ENCODE measurements at regions not wholly inside any gene's neighbourhood (a gene's known extent, or its start where the extent isn't known, plus 50 kb on each side); places are given as distances from the start of the nearest gene placed in this dataset.

DNA sequence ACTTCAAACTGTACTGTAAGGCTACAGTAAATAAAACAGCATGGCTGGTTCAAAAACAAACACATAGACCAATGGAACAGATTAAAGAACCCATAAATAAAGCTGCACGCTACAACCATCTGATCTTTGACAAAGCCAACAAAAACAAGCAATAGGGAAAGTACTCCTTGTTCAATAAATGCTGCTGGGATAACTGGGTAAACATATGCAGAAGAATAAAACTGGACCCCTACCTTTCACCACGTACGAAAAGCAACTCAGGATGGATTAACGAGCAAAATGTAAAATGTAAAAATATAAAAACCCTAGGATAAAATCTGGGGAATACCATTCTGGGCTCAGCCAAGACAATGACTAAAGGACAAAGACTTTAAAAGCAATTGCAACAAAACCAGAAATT is 201.8 kb upstream of the PGR start:
- H3K4me1 ChIP-seq (ENCODE audit: control insufficient read depth, extremely low read depth, insufficient read depth, low read length) = no peaks in the 10 kb centered on the region
- POLR2A ChIA-PET = no interaction called here
- H3K4me2 ChIP-seq (ENCODE audit: insufficient read depth, low read length) = no peak overlapping the region

DNA sequence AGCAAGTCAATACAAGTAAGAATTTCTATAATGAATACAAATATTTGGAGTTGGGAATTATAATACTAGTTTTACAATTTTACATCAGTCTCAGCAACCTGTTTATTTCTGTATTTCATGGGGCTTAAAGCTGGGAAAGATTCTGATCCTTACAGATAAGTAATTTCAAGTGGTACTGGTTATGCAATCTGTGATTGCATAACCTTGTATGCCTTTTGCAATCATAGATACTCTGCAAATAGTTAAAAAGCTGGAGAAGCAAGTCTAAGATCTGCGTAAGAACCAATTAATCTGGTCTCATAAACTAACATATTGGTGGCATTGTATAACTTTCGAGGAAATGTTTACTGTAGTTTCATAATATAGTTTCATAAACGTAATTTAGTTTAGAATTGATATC is 198.3 kb upstream of the PGR start:
- FAIRE-seq = no peak

More for the DNA sequence above, 201.8 kb upstream of the PGR start:
- H3K27me3 ChIP-seq (ENCODE audit: control insufficient read depth in 2 of 2, insufficient read depth in 2 of 2, low read length in 2 of 2) = no peaks in the 10 kb centered on the region
- H3K9ac ChIP-seq (replicated peaks; ENCODE audit: extremely low read depth, insufficient read depth, low read length) = no peak overlapping the region
- TF ChIP-seq JUN (IDR thresholded peaks at IDR 0.05; ENCODE audit: borderline replicate concordance, insufficient read depth, insufficient read length, low read depth) (no peak), POLR2AphosphoS5 (IDR thresholded peaks at IDR 0.05; ENCODE audit: insufficient read depth, low read depth, low read length) (no peak)
- H3K4me3 ChIP-seq (replicated peaks in 1 of 3; ENCODE audit: insufficient read depth in 1 of 3, low read depth in 1 of 3, low read length in 3 of 3) = no peak overlapping the region
- intact Hi-C loops (cut with micrococcal nuclease) (no loop called here), dilution Hi-C loops (cut with MboI; ENCODE audit: extremely low pct_ligation_motif_present, low sequenced_read_pairs) (no loop called here)
- no peaks in the 10 kb centered on the region for H3K79me2 ChIP-seq (ENCODE audit: control insufficient read depth, insufficient read depth, low read length)
- no peak for DNase-seq (ENCODE audit: low read depth, low spot score)
- no peaks in the 10 kb centered on the region for H3K9me1 ChIP-seq (replicated peaks; ENCODE audit: control insufficient read depth, extremely low read depth, insufficient read depth, low read length)
- no TSS peak for BruUV-seq (replicated peaks)
- no peaks in the 10 kb centered on the region for H3K36me3 ChIP-seq (ENCODE audit: control insufficient read depth in 2 of 2, extremely low read depth in 1 of 2, insufficient read depth in 2 of 2, low read length in 2 of 2)
- CTCF ChIA-PET = no interaction called here
- FAIRE-seq = no peak
- no peaks in the 10 kb centered on the region for H4K20me1 ChIP-seq (replicated peaks; ENCODE audit: control insufficient read depth, extremely low read depth, insufficient read depth, low read length)
- H3K9me3 ChIP-seq (replicated peaks; ENCODE audit: control insufficient read depth, insufficient read depth, low read length) = no peaks in the 10 kb centered on the region
- H3K27ac ChIP-seq (ENCODE audit: insufficient read depth, low read depth, low read length) = no peak overlapping the region
- no peak overlapping the region for H2AFZ ChIP-seq (ENCODE audit: low read depth, low read length)

More for the DNA sequence above, 198.3 kb upstream of the PGR start:
- Histone ChIP-seq H4K20me1 (replicated peaks; ENCODE audit: control insufficient read depth, extremely low read depth, insufficient read depth, low read length) (no peaks in the 10 kb centered on the region), H3K9ac (replicated peaks; ENCODE audit: extremely low read depth, insufficient read depth, low read length) (no peak overlapping the region), H3K79me2 (ENCODE audit: control insufficient read depth, insufficient read depth, low read length) (no peaks in the 10 kb centered on the region), H3K4me1 (ENCODE audit: control insufficient read depth, extremely low read depth, insufficient read depth, low read length) (no peaks in the 10 kb centered on the region), H3K9me3 (replicated peaks; ENCODE audit: control insufficient read depth, insufficient read depth, low read length) (no peaks in the 10 kb centered on the region), H3K9me1 (replicated peaks; ENCODE audit: control insufficient read depth, extremely low read depth, insufficient read depth, low read length) (no peaks in the 10 kb centered on the region), H3K4me2 (ENCODE audit: insufficient read depth, low read length) (no peak overlapping the region), H3K4me3 (replicated peaks in 1 of 3; ENCODE audit: insufficient read depth in 1 of 3, low read depth in 1 of 3, low read length in 3 of 3) (no peak overlapping the region), H3K36me3 (ENCODE audit: control insufficient read depth in 2 of 2, extremely low read depth in 1 of 2, insufficient read depth in 2 of 2, low read length in 2 of 2) (no peaks in the 10 kb centered on the region), H3K27me3 (ENCODE audit: control insufficient read depth in 2 of 2, insufficient read depth in 2 of 2, low read length in 2 of 2) (no peaks in the 10 kb centered on the region), H2AFZ (ENCODE audit: low read depth, low read length) (no peak overlapping the region), H3K27ac (ENCODE audit: insufficient read depth, low read depth, low read length) (no peak overlapping the region)
- DNase-seq (ENCODE audit: low read depth, low spot score) = no peak
- intact Hi-C loops (cut with micrococcal nuclease) (no loop called here), dilution Hi-C loops (cut with MboI; ENCODE audit: extremely low pct_ligation_motif_present, low sequenced_read_pairs) (no loop called here)
- TF ChIP-seq FOS (IDR thresholded peaks at IDR 0.05; ENCODE audit: borderline replicate concordance, insufficient read depth, low read length) (no peak), MYC (IDR thresholded peaks at IDR 0.05; ENCODE audit: low read depth, low read length) (no peak), GATA2 (IDR thresholded peaks at IDR 0.05; ENCODE audit: insufficient read depth, insufficient read length, low read depth, low read length) (no peak), POLR2A (IDR thresholded peaks at IDR 0.05; ENCODE audit: low read depth, low read length) (no peak), JUN (IDR thresholded peaks at IDR 0.05; ENCODE audit: borderline replicate concordance, insufficient read depth, insufficient read length, low read depth) (no peak), EZH2 (IDR thresholded peaks at IDR 0.05; ENCODE audit: borderline replicate concordance, low read depth, low read length, severe bottlenecking) (no peak), POLR2AphosphoS5 (IDR thresholded peaks at IDR 0.05; ENCODE audit: insufficient read depth, low read depth, low read length) (no peak)
- TF ChIP-seq, protein P1, sequence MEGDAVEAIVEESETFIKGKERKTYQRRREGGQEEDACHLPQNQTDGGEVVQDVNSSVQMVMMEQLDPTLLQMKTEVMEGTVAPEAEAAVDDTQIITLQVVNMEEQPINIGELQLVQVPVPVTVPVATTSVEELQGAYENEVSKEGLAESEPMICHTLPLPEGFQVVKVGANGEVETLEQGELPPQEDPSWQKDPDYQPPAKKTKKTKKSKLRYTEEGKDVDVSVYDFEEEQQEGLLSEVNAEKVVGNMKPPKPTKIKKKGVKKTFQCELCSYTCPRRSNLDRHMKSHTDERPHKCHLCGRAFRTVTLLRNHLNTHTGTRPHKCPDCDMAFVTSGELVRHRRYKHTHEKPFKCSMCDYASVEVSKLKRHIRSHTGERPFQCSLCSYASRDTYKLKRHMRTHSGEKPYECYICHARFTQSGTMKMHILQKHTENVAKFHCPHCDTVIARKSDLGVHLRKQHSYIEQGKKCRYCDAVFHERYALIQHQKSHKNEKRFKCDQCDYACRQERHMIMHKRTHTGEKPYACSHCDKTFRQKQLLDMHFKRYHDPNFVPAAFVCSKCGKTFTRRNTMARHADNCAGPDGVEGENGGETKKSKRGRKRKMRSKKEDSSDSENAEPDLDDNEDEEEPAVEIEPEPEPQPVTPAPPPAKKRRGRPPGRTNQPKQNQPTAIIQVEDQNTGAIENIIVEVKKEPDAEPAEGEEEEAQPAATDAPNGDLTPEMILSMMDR (IDR thresholded peaks at IDR 0.05; ENCODE audit: extremely low read depth in 1 of 2, insufficient read depth in 1 of 2, low read depth in 1 of 2, low read length in 2 of 2) = no peak
- TF ChIP-seq, protein P2, sequence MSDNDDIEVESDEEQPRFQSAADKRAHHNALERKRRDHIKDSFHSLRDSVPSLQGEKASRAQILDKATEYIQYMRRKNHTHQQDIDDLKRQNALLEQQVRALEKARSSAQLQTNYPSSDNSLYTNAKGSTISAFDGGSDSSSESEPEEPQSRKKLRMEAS (IDR thresholded peaks at IDR 0.05; ENCODE audit: insufficient read depth, insufficient read length) = no peak
- ChIA-PET POLR2A (no interaction called here), CTCF (no interaction called here)
- BruUV-seq (replicated peaks) = no TSS peak
